HEK293 (cell line): ENCODE measurements at regions not wholly inside any gene's neighbourhood (a gene's known extent, or its start where the extent isn't known, plus 50 kb on each side); places are given as distances from the start of the nearest gene placed in this dataset.

Experiments
- CTCF ChIA-PET: fragments of 350-600 bp; formaldehyde crosslinking; extraction: SDS; loops from one replicate; lab custom pipeline; 2021; ENCODE audit warnings: antibody characterized with exemption; lab: Yijun Ruan, JAX
- POLR2A ChIA-PET: fragments of 300-600 bp; formaldehyde crosslinking; extraction: SDS; loops from one replicate; lab custom pipeline; 2020; ENCODE audit warnings: antibody characterized with exemption, inconsistent platforms; lab: Yijun Ruan, JAX
- H3K27ac ChIP-seq: fragments of 200-500 bp; sonication (Bioruptor generic); 2 replicates; pipeline ENCODE4 v1.5.1; 2014; ENCODE audit warnings: low read depth, low read length, control low read depth, inconsistent platforms; ENCODE audit errors: extremely low read depth
- H3K36me3 ChIP-seq, 2 experiments: fragments of 200-500 bp in 1 of 2; sonication (Bioruptor generic) in 1 of 2; 1 replicate in 1 of 2; 2 replicates in 1 of 2; pipeline ENCODE4 v1.5.1; 2014 to 2017; ENCODE audit warnings: inconsistent platforms in 2 of 2, low read length in 2 of 2; ENCODE audit not compliant: control insufficient read depth in 2 of 2, insufficient read depth in 1 of 2
- H3K4me1 ChIP-seq: fragments of 200-500 bp; sonication (Bioruptor generic); 2 replicates; pipeline ENCODE4 v1.5.1; 2014; ENCODE audit warnings: mild to moderate bottlenecking, low read length, inconsistent platforms; ENCODE audit not compliant: control insufficient read depth, insufficient read depth
- H3K4me3 ChIP-seq: 2 replicates; pipeline ENCODE4 v1.5.1; 2011; ENCODE audit warnings: low read depth, mild to moderate bottlenecking, control low read depth, low read length, moderate library complexity
- H3K9me3 ChIP-seq: fragments of 200-500 bp; sonication (Bioruptor generic); 2 replicates; pipeline ENCODE4 v1.5.1; 2014; ENCODE audit warnings: low read depth, low read length, inconsistent platforms; ENCODE audit not compliant: control insufficient read depth, insufficient read depth
- EGR2 ChIP-seq: fragments of 450-650 bp; formaldehyde crosslinking; IDR thresholded peaks from 2 replicates; pipeline ENCODE4 v1.5.1; 2016; ENCODE audit warnings: low read depth, missing biosample characterization, missing genetic modification characterization
- GLIS2 ChIP-seq: fragments of 450-650 bp; formaldehyde crosslinking; IDR thresholded peaks from 2 replicates; pipeline ENCODE4 v1.5.1; 2016; ENCODE audit warnings: missing biosample characterization, missing genetic modification characterization
- HOXC10 ChIP-seq: sonication (generic); formaldehyde crosslinking; IDR thresholded peaks from 2 replicates; pipeline ENCODE4 v1.8.1; 2023; ENCODE audit warnings: mild to moderate bottlenecking, missing genetic modification reagents
- KLF10 ChIP-seq: fragments of 450-650 bp; IDR thresholded peaks from 2 replicates; pipeline ENCODE4 v1.5.1; 2018; ENCODE audit warnings: missing biosample characterization, mild to moderate bottlenecking, missing genetic modification characterization
- ZBTB17 ChIP-seq: fragments of 450-650 bp; formaldehyde crosslinking; IDR thresholded peaks from 2 replicates; pipeline ENCODE4 v1.5.1; 2016; ENCODE audit warnings: missing biosample characterization, missing genetic modification characterization
- ZBTB21 ChIP-seq: fragments of 450-650 bp; formaldehyde crosslinking; IDR thresholded peaks from 2 replicates; pipeline ENCODE4 v1.5.1; 2017; ENCODE audit warnings: missing biosample characterization, missing genetic modification characterization
- ZBTB26 ChIP-seq: fragments of 450-650 bp; formaldehyde crosslinking; optimal IDR thresholded peaks from 2 replicates; pipeline ENCODE3; 2016; ENCODE audit warnings: missing biosample characterization, mild to moderate bottlenecking, missing genetic modification characterization
- ZBTB48 ChIP-seq: fragments of 450-650 bp; formaldehyde crosslinking; IDR thresholded peaks from 2 replicates; pipeline ENCODE4 v1.5.1; 2016; ENCODE audit warnings: missing biosample characterization, missing genetic modification characterization
- ZBTB8A ChIP-seq: fragments of 450-650 bp; formaldehyde crosslinking; IDR thresholded peaks from 2 replicates; pipeline ENCODE4 v1.5.1; 2016; ENCODE audit warnings: missing biosample characterization, missing genetic modification characterization
- ZNF157 ChIP-seq: fragments of 450-650 bp; formaldehyde crosslinking; IDR thresholded peaks from 2 replicates; pipeline ENCODE4 v1.5.1; 2016; ENCODE audit warnings: missing biosample characterization, missing genetic modification characterization
- ZNF169 ChIP-seq: fragments of 450-650 bp; formaldehyde crosslinking; IDR thresholded peaks from 2 replicates; pipeline ENCODE4 v1.5.1; 2016; ENCODE audit warnings: missing biosample characterization, missing genetic modification characterization
- ZNF23 ChIP-seq: fragments of 450-650 bp; formaldehyde crosslinking; IDR thresholded peaks from 2 replicates; pipeline ENCODE4 v1.5.1; 2016; ENCODE audit warnings: missing biosample characterization, missing genetic modification characterization, borderline replicate concordance
- ZNF350 ChIP-seq: fragments of 450-650 bp; formaldehyde crosslinking; IDR thresholded peaks from 2 replicates; pipeline ENCODE4 v1.5.0; 2017; ENCODE audit warnings: missing biosample characterization, mild to moderate bottlenecking, missing genetic modification characterization
- ZNF416 ChIP-seq: fragments of 450-650 bp; formaldehyde crosslinking; IDR thresholded peaks from 2 replicates; pipeline ENCODE4 v1.5.1; 2016; ENCODE audit warnings: missing biosample characterization, missing genetic modification characterization
- ZNF48 ChIP-seq: fragments of 450-650 bp; formaldehyde crosslinking; IDR thresholded peaks from 2 replicates; pipeline ENCODE4 v1.5.1; 2016; ENCODE audit warnings: missing biosample characterization, missing genetic modification characterization
- ZNF514 ChIP-seq: fragments of 450-650 bp; formaldehyde crosslinking; IDR thresholded peaks from 2 replicates; pipeline ENCODE4 v1.5.1; 2016; ENCODE audit warnings: missing biosample characterization, missing genetic modification characterization
- ZNF518A ChIP-seq: fragments of 450-650 bp; formaldehyde crosslinking; conservative IDR thresholded peaks from 2 replicates; pipeline ENCODE4 v1.5.1; 2016; ENCODE audit warnings: low read depth, missing biosample characterization, missing genetic modification characterization
- ZNF529 ChIP-seq: fragments of 450-650 bp; formaldehyde crosslinking; IDR thresholded peaks from 2 replicates; pipeline ENCODE4 v1.5.1; 2017; ENCODE audit warnings: missing genetic modification characterization, missing biosample characterization; ENCODE audit not compliant: insufficient replicate concordance
- ZNF596 ChIP-seq: fragments of 450-650 bp; IDR thresholded peaks from 2 replicates; pipeline ENCODE4 v1.5.0; 2018; ENCODE audit warnings: missing biosample characterization, mild to moderate bottlenecking, missing genetic modification characterization, moderate library complexity
- ZNF610 ChIP-seq: fragments of 450-650 bp; formaldehyde crosslinking; IDR thresholded peaks from 2 replicates; pipeline ENCODE4 v1.5.1; 2016; ENCODE audit warnings: missing biosample characterization, missing genetic modification characterization, borderline replicate concordance
- ZNF623 ChIP-seq: fragments of 450-650 bp; formaldehyde crosslinking; IDR thresholded peaks from 2 replicates; pipeline ENCODE4 v1.5.1; 2016; ENCODE audit warnings: missing biosample characterization, missing genetic modification characterization
- ZNF660 ChIP-seq: fragments of 450-650 bp; IDR thresholded peaks from 2 replicates; pipeline ENCODE4 v1.5.1; 2018; ENCODE audit warnings: missing biosample characterization, mild to moderate bottlenecking, missing genetic modification characterization
- ZNF792 ChIP-seq: fragments of 450-650 bp; formaldehyde crosslinking; IDR thresholded peaks from 2 replicates; pipeline ENCODE4 v1.5.1; 2016; ENCODE audit warnings: missing biosample characterization, missing genetic modification characterization
- TF ChIP-seq, protein P1 (sequence below): fragments of 450-650 bp; IDR thresholded peaks from 2 replicates; pipeline ENCODE4 v1.5.1; 2018; ENCODE audit warnings: missing biosample characterization, missing genetic modification characterization
- TF ChIP-seq, protein P2 (sequence below): fragments of 450-650 bp; formaldehyde crosslinking; IDR thresholded peaks from 2 replicates; pipeline ENCODE4 v1.5.1; 2016; ENCODE audit warnings: missing biosample characterization, missing genetic modification characterization
- TF ChIP-seq, protein P3 (sequence below): sonication (generic); formaldehyde crosslinking; IDR thresholded peaks from 2 replicates; pipeline ENCODE4 v1.8.1; 2022; ENCODE audit warnings: mild to moderate bottlenecking, moderate library complexity, missing genetic modification reagents

GRCh38 chr14:26377150-26377549 lies 220.7 kb downstream of the NOVA1 start (continued):
- TF ChIP-seq, protein P1, sequence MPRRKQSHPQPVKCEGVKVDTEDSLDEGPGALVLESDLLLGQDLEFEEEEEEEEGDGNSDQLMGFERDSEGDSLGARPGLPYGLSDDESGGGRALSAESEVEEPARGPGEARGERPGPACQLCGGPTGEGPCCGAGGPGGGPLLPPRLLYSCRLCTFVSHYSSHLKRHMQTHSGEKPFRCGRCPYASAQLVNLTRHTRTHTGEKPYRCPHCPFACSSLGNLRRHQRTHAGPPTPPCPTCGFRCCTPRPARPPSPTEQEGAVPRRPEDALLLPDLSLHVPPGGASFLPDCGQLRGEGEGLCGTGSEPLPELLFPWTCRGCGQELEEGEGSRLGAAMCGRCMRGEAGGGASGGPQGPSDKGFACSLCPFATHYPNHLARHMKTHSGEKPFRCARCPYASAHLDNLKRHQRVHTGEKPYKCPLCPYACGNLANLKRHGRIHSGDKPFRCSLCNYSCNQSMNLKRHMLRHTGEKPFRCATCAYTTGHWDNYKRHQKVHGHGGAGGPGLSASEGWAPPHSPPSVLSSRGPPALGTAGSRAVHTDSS (tag by site-specific recombination), result no peak
- TF ChIP-seq ZNF169 (tag by site-specific recombination) (no peak), ZNF23 (tag by site-specific recombination) (no peak), ZNF596 (tag by site-specific recombination) (no peak), ZNF623 (no peak)

GRCh38 chr14:26370115-26370514 lies 227.7 kb downstream of the NOVA1 start:
- Histone ChIP-seq H3K4me1 (no peaks in the 10 kb centered on the region), H3K36me3 (no peaks in the 10 kb centered on the region), H3K27ac (no peak overlapping the region), H3K9me3 (no peaks in the 10 kb centered on the region), H3K4me3 (no peak overlapping the region)
- ChIA-PET CTCF (interaction anchor here (0.6 kb wide), 1 partner anchor 25 kb away, joined by 3 read pairs; no protein-coding TSS in a partner anchor), POLR2A (no interaction called here)
- 0 out of 2 replicates have a peak, but pooled peaks have one; percentile 28 for TF ChIP-seq ZNF350 (tag by site-specific recombination)
- no peak for TF ChIP-seq GLIS2

- H3K27ac ChIP-seq, result no peak overlapping the region
- no peaks in the 10 kb centered on the region for H3K4me1 ChIP-seq
- ChIA-PET CTCF (no interaction called here), POLR2A (no interaction called here)
- H3K9me3 ChIP-seq, result no peaks in the 10 kb centered on the region
- no peak overlapping the region for H3K4me3 ChIP-seq
- H3K36me3 ChIP-seq, result no peaks in the 10 kb centered on the region
- TF ChIP-seq ZNF610 (tag by site-specific recombination) (no peak), ZNF792 (no peak), KLF10 (tag by site-specific recombination) (no peak), EGR2 (tag by site-specific recombination) (no peak), ZBTB21 (tag by site-specific recombination) (no peak), ZBTB8A (no peak), ZBTB17 (no peak), ZBTB26 (tag by site-specific recombination) (no peak), ZNF529 (tag by site-specific recombination) (no peak), HOXC10 (CRISPR knock-in tag) (no peak), ZNF514 (tag by site-specific recombination) (no peak), ZNF660 (no peak), ZBTB48 (no peak), ZNF416 (no peak), ZNF157 (tag by site-specific recombination) (no peak), ZNF518A (no peak), ZNF48 (no peak)
- TF ChIP-seq, protein P2, sequence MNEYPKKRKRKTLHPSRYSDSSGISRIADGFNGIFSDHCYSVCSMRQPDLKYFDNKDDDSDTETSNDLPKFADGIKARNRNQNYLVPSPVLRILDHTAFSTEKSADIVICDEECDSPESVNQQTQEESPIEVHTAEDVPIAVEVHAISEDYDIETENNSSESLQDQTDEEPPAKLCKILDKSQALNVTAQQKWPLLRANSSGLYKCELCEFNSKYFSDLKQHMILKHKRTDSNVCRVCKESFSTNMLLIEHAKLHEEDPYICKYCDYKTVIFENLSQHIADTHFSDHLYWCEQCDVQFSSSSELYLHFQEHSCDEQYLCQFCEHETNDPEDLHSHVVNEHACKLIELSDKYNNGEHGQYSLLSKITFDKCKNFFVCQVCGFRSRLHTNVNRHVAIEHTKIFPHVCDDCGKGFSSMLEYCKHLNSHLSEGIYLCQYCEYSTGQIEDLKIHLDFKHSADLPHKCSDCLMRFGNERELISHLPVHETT (tag by site-specific recombination), result no peak
- TF ChIP-seq, protein P3, sequence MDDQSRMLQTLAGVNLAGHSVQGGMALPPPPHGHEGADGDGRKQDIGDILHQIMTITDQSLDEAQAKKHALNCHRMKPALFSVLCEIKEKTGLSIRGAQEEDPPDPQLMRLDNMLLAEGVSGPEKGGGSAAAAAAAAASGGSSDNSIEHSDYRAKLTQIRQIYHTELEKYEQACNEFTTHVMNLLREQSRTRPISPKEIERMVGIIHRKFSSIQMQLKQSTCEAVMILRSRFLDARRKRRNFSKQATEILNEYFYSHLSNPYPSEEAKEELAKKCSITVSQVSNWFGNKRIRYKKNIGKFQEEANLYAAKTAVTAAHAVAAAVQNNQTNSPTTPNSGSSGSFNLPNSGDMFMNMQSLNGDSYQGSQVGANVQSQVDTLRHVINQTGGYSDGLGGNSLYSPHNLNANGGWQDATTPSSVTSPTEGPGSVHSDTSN, result no peak
Observed at GRCh38 chr14:26363689-26364088, 234.1 kb downstream of the NOVA1 start.
